HEK293 (cell line): ENCODE measurements at regions not wholly inside any gene's neighbourhood (a gene's known extent, or its start where the extent isn't known, plus 50 kb on each side); places are given as distances from the start of the nearest gene placed in this dataset.
"Not testable (repeated sequence)": the region's sequence is repeated elsewhere in the genome, so short reads cannot be mapped to it uniquely, and the experiment has no call there.

Experiments used
- CTCF ChIA-PET: fragments of 350-600 bp; formaldehyde crosslinking; extraction: SDS; loops from one replicate; lab custom pipeline; 2021; ENCODE audit warnings: antibody characterized with exemption; lab: Yijun Ruan, JAX
- POLR2A ChIA-PET: fragments of 300-600 bp; formaldehyde crosslinking; extraction: SDS; loops from one replicate; lab custom pipeline; 2020; ENCODE audit warnings: antibody characterized with exemption, inconsistent platforms; lab: Yijun Ruan, JAX
- H3K27ac ChIP-seq: fragments of 200-500 bp; sonication (Bioruptor generic); 2 replicates; pipeline ENCODE4 v1.5.1; 2014; ENCODE audit warnings: low read depth, low read length, control low read depth, inconsistent platforms; ENCODE audit errors: extremely low read depth
- H3K36me3 ChIP-seq, 2 experiments: fragments of 200-500 bp in 1 of 2; sonication (Bioruptor generic) in 1 of 2; 1 replicate in 1 of 2; 2 replicates in 1 of 2; pipeline ENCODE4 v1.5.1; 2014 to 2017; ENCODE audit warnings: inconsistent platforms in 2 of 2, low read length in 2 of 2; ENCODE audit not compliant: control insufficient read depth in 2 of 2, insufficient read depth in 1 of 2
- H3K4me1 ChIP-seq: fragments of 200-500 bp; sonication (Bioruptor generic); 2 replicates; pipeline ENCODE4 v1.5.1; 2014; ENCODE audit warnings: mild to moderate bottlenecking, low read length, inconsistent platforms; ENCODE audit not compliant: control insufficient read depth, insufficient read depth
- H3K4me3 ChIP-seq: 2 replicates; pipeline ENCODE4 v1.5.1; 2011; ENCODE audit warnings: low read depth, mild to moderate bottlenecking, control low read depth, low read length, moderate library complexity
- H3K9me3 ChIP-seq: fragments of 200-500 bp; sonication (Bioruptor generic); 2 replicates; pipeline ENCODE4 v1.5.1; 2014; ENCODE audit warnings: low read depth, low read length, inconsistent platforms; ENCODE audit not compliant: control insufficient read depth, insufficient read depth
- GFI1B ChIP-seq: fragments of 450-650 bp; formaldehyde crosslinking; IDR thresholded peaks from 2 replicates; pipeline ENCODE4 v1.5.1; 2016; ENCODE audit warnings: missing biosample characterization, missing genetic modification characterization
- HOXC10 ChIP-seq: sonication (generic); formaldehyde crosslinking; IDR thresholded peaks from 2 replicates; pipeline ENCODE4 v1.8.1; 2023; ENCODE audit warnings: mild to moderate bottlenecking, missing genetic modification reagents
- SP7 ChIP-seq: fragments of 450-650 bp; formaldehyde crosslinking; IDR thresholded peaks from 2 replicates; pipeline ENCODE4 v1.5.1; 2016; ENCODE audit warnings: missing biosample characterization, missing genetic modification characterization
- YY2 ChIP-seq: fragments of 450-650 bp; formaldehyde crosslinking; IDR thresholded peaks from 2 replicates; pipeline ENCODE4 v1.5.1; 2016; ENCODE audit warnings: missing biosample characterization, missing genetic modification characterization
- ZNF132 ChIP-seq: fragments of 450-650 bp; formaldehyde crosslinking; IDR thresholded peaks from 2 replicates; pipeline ENCODE4 v1.5.1; 2017; ENCODE audit warnings: missing biosample characterization, missing genetic modification characterization, borderline replicate concordance
- ZNF174 ChIP-seq: fragments of 450-650 bp; formaldehyde crosslinking; IDR thresholded peaks from 2 replicates; pipeline ENCODE4 v1.5.0; 2017; ENCODE audit warnings: missing biosample characterization, mild to moderate bottlenecking, missing genetic modification characterization
- ZNF223 ChIP-seq: fragments of 450-650 bp; formaldehyde crosslinking; IDR thresholded peaks from 2 replicates; pipeline ENCODE4 v1.5.1; 2016; ENCODE audit warnings: missing biosample characterization, missing genetic modification characterization
- ZNF24 ChIP-seq: fragments of 450-650 bp; formaldehyde crosslinking; IDR thresholded peaks from 2 replicates; pipeline ENCODE4 v1.5.1; 2016; ENCODE audit warnings: missing biosample characterization, missing genetic modification characterization
- ZNF48 ChIP-seq: fragments of 450-650 bp; formaldehyde crosslinking; IDR thresholded peaks from 2 replicates; pipeline ENCODE4 v1.5.1; 2016; ENCODE audit warnings: missing biosample characterization, missing genetic modification characterization
- ZNF548 ChIP-seq: fragments of 450-650 bp; formaldehyde crosslinking; IDR thresholded peaks from 2 replicates; pipeline ENCODE4 v1.5.1; 2016; ENCODE audit warnings: missing biosample characterization, missing genetic modification characterization
- ZNF626 ChIP-seq: fragments of 450-650 bp; sonication (Bioruptor Pico); formaldehyde crosslinking; IDR thresholded peaks from 2 replicates; pipeline ENCODE4 v1.5.1; 2018; ENCODE audit warnings: missing biosample characterization, missing genetic modification characterization, inconsistent platforms
- TF ChIP-seq, protein P1 (sequence below): fragments of 450-650 bp; IDR thresholded peaks from 2 replicates; pipeline ENCODE4 v1.5.1; 2018; ENCODE audit warnings: missing biosample characterization, missing genetic modification characterization
- TF ChIP-seq, protein P2 (sequence below): fragments of 450-650 bp; formaldehyde crosslinking; IDR thresholded peaks from 2 replicates; pipeline ENCODE4 v1.5.1; 2017; ENCODE audit warnings: missing biosample characterization, missing genetic modification characterization
- TF ChIP-seq, protein P3 (sequence below): fragments of 450-650 bp; formaldehyde crosslinking; IDR thresholded peaks from 2 replicates; pipeline ENCODE4 v1.5.1; 2016; ENCODE audit warnings: missing biosample characterization, missing genetic modification characterization

- TF ChIP-seq ZNF626 (tag by site-specific recombination) (no peak), HOXC10 (no peak), ZNF132 (no peak), GFI1B (no peak), ZNF24 (no peak)
- TF ChIP-seq, protein P1, sequence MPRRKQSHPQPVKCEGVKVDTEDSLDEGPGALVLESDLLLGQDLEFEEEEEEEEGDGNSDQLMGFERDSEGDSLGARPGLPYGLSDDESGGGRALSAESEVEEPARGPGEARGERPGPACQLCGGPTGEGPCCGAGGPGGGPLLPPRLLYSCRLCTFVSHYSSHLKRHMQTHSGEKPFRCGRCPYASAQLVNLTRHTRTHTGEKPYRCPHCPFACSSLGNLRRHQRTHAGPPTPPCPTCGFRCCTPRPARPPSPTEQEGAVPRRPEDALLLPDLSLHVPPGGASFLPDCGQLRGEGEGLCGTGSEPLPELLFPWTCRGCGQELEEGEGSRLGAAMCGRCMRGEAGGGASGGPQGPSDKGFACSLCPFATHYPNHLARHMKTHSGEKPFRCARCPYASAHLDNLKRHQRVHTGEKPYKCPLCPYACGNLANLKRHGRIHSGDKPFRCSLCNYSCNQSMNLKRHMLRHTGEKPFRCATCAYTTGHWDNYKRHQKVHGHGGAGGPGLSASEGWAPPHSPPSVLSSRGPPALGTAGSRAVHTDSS = no peak
- TF ChIP-seq, protein P2, sequence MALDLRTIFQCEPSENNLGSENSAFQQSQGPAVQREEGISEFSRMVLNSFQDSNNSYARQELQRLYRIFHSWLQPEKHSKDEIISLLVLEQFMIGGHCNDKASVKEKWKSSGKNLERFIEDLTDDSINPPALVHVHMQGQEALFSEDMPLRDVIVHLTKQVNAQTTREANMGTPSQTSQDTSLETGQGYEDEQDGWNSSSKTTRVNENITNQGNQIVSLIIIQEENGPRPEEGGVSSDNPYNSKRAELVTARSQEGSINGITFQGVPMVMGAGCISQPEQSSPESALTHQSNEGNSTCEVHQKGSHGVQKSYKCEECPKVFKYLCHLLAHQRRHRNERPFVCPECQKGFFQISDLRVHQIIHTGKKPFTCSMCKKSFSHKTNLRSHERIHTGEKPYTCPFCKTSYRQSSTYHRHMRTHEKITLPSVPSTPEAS (tag by site-specific recombination) = no peak
Observed at GRCh38 chr9:109994141-109994540, 213.8 kb downstream of the C9orf152 start (continued).

DNA sequence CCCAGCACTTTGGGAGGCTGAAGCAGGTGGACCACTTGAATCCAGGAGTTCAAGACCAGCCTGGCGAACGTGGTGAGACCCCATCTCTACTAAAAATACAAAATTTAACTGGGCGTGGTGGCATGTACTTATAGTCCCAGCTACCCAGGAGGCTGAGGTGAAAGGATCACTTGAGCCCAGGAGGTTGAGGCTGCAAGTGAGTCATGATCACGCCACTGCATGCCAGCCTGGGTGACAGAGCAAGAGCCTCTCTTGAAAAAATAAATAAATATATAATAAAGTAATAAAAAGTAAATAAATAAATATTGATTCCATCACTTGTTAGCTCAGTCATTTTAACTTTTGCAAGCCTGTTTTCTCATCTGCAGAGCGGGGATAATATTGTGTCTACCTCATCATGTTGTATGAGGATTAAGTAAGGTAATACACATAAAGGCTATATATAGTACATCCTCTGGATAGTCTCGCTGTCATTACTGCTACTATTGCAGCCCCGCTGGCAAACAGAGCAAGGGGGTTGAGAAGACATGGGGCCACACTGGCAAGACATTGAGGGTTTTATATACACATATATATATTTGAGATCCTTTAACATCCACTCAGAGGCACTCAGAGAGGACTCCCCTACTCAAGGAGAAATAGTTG, 210.9 kb downstream of the C9orf152 start:
- ChIA-PET CTCF (interaction anchor here (0.5 kb wide), 1 partner anchor 32 kb away, joined by 3 read pairs; no protein-coding TSS in a partner anchor), POLR2A (no interaction called here)
- Histone ChIP-seq H3K36me3 (no peaks in the 10 kb centered on the region), H3K4me1 (no peaks in the 10 kb centered on the region), H3K27ac (no peak overlapping the region)
- TF ChIP-seq ZNF548 (tag by site-specific recombination) (no peak), ZNF48 (tag by site-specific recombination) (no peak), ZNF223 (tag by site-specific recombination) (no peak), YY2 (no peak), SP7 (tag by site-specific recombination) (no peak), ZNF174 (tag by site-specific recombination) (no peak)
- TF ChIP-seq, protein P3, sequence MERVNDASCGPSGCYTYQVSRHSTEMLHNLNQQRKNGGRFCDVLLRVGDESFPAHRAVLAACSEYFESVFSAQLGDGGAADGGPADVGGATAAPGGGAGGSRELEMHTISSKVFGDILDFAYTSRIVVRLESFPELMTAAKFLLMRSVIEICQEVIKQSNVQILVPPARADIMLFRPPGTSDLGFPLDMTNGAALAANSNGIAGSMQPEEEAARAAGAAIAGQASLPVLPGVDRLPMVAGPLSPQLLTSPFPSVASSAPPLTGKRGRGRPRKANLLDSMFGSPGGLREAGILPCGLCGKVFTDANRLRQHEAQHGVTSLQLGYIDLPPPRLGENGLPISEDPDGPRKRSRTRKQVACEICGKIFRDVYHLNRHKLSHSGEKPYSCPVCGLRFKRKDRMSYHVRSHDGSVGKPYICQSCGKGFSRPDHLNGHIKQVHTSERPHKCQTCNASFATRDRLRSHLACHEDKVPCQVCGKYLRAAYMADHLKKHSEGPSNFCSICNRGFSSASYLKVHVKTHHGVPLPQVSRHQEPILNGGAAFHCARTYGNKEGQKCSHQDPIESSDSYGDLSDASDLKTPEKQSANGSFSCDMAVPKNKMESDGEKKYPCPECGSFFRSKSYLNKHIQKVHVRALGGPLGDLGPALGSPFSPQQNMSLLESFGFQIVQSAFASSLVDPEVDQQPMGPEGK (tag by site-specific recombination) = no peak
- TF ChIP-seq, all 188 proteins: peak for 0
- H3K9me3 ChIP-seq = no peaks in the 10 kb centered on the region
- H3K4me3 ChIP-seq = no peak overlapping the region

DNA sequence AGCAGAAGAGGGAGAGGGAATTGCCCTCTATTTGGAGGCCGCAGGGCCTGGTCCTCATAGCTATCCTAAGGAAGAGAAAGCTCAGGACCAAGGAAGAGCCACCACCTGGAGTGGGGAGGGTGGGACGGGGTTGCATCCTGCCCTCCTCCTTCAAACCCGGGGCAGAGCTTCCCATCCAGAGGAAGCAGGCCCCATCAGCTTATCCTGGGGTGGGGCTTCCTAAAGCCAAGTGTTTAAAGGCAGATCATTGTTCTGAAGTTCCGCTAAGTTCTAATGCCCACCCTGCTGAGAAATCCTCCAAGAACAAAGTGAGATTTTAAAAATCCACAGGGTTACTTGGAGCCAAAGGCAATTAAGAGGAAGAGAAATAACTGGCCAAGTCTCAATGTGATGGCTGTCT, 210.3 kb downstream of the C9orf152 start:
- no peaks in the 10 kb centered on the region for H3K4me1 ChIP-seq
- TF ChIP-seq SP7 (tag by site-specific recombination) = no peak
- H3K36me3 ChIP-seq = no peaks in the 10 kb centered on the region
- POLR2A ChIA-PET = no interaction called here
- H3K27ac ChIP-seq = no peak overlapping the region
- H3K4me3 ChIP-seq = no peak overlapping the region
- CTCF ChIA-PET = interaction anchor here (0.5 kb wide), 1 partner anchor 32 kb away, joined by 3 read pairs; no protein-coding TSS in a partner anchor
- H3K9me3 ChIP-seq = no peaks in the 10 kb centered on the region

GRCh38 chr9:110005521-110005920, 202.4 kb downstream of the C9orf152 start:
- not testable (repeated sequence) for H3K27ac ChIP-seq

More at GRCh38 chr9:110005521-110005920, 202.4 kb downstream of the C9orf152 start:
- H3K4me1 ChIP-seq, H3K4me3 ChIP-seq, POLR2A ChIA-PET, CTCF ChIA-PET, H3K9me3 ChIP-seq, H3K36me3 ChIP-seq: not testable (repeated sequence)
